Ovary (tissue), 3 donors: ENCODE measurements at regions not wholly inside any gene's neighbourhood (a gene's known extent, or its start where the extent isn't known, plus 50 kb on each side); places are given as distances from the start of the nearest gene placed in this dataset.

Source experiments
- CTCF ChIP-seq, 3 donors: fragments of 450-650 bp in 2 of 3; fragments of 200-600 bp in 1 of 3; IDR thresholded peaks; one replicate each; pipeline versions ENCODE4 v1.5.1 to v1.8.0; 2016 to 2022; ENCODE audit warnings: antibody characterized with exemption in 3 of 3, mild to moderate bottlenecking in 1 of 3
- EP300 ChIP-seq: sonication (generic); formaldehyde crosslinking; IDR thresholded peaks from one replicate; pipeline ENCODE4 v1.6.1; 2017; ENCODE audit warnings: antibody characterized with exemption
- POLR2A ChIP-seq: fragments of 450-650 bp; IDR thresholded peaks from one replicate; pipeline ENCODE4 v1.6.1; 2017; ENCODE audit warnings: antibody characterized with exemption, mild to moderate bottlenecking, moderate library complexity
- donor health status: DM: no; HTN: no; CAD: no.

GRCh38 chr6:133190912-133191311 is 50.2 kb upstream of the EYA4 start:
- no peak for TF ChIP-seq POLR2A
- TF ChIP-seq CTCF (IDR thresholded peaks at IDR 0.05) = no peak
- TF ChIP-seq EP300 = no peak
